ENCODE measurements at regions not wholly inside any gene's neighbourhood (a gene's known extent, or its start where the extent isn't known, plus 50 kb on each side); places are given as distances from the start of the nearest gene placed in this dataset.

- DNase-seq, result no peak
These were observed 319.9 kb downstream of the ARRDC4 start for GRCh38 chr15:98280284-98280975.

- no peak for DNase-seq
These were observed 320.6 kb downstream of the ARRDC4 start for GRCh38 chr15:98281130-98281529.

GRCh38 chr15:98282656-98283332 lies 322.3 kb downstream of the ARRDC4 start:
- no peak for DNase-seq

GRCh38 chr15:98286200-98286599 lies 325.7 kb downstream of the ARRDC4 start:
- DNase-seq, result no peak

DNA sequence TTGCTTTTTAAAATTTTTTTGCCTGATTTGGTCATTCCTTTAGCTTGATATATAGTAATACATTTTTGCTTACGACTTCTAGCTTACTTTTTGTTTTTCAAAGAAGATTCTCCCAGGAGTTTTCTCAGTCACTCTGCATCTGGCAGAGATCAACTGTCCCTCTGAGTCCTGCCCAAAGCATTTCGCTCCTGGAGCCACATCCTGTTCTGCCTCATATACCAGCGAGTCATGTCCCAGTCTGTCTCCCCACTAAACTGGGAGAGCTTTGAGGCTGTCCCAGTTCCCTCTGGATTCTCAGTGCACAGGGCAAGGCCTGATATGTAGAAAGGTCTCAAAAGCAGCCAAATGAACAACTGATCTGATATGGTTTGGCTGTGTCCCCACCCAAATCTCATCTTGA lies 326.3 kb downstream of the ARRDC4 start:
- DNase-seq, result no peak

GRCh38 chr15:98288091-98288590 lies 327.6 kb downstream of the ARRDC4 start:
- DNase-seq, result no peak

GRCh38 chr15:98289747-98290146 lies 329.2 kb downstream of the ARRDC4 start:
- DNase-seq, result no peak

DNA sequence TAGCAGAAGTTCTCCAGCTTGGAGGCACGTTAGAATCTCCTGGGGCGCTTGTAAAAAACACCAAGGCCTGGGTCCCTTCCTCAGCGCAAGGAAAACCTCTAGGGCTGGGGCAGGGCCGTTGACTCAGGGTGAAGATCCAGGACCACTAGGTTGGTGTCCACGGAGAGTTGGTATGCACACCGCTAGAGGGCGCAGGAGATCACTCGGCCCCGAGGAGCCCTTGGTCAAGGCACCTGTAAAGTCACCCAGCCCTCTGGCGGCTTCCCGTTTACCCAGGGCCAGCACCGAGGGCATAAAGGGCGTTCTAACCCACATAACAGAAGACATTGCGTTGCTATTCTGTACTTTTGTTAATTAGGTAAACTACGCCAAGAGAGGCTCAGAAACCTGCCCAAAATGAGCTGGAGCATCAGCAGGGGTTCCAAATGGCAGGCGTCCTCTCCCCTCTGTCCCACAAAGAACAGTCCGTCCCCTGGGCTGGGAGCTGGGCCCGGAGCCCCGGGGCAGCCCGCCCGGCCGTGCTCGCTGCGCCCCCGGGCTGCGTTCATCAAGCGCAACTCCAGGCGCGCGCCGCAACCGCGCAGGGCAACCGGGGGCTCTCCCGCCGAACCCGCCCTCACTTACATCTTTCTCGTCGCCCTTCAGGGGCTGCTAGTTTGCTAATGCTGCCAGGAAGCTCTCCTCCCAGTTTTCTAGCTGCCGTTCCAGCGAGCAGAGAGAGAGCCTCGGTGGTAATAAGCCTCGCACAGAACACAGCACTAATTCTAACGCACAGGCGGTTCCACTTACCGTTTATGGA lies 332.1 kb downstream of the ARRDC4 start:
- DNase-seq, result peak; percentile 10

GRCh38 chr15:98294126-98294525 lies 333.6 kb downstream of the ARRDC4 start:
- no peak for DNase-seq

GRCh38 chr15:98295101-98295759 lies 334.7 kb downstream of the ARRDC4 start:
- peak; percentile 34 for DNase-seq

DNA sequence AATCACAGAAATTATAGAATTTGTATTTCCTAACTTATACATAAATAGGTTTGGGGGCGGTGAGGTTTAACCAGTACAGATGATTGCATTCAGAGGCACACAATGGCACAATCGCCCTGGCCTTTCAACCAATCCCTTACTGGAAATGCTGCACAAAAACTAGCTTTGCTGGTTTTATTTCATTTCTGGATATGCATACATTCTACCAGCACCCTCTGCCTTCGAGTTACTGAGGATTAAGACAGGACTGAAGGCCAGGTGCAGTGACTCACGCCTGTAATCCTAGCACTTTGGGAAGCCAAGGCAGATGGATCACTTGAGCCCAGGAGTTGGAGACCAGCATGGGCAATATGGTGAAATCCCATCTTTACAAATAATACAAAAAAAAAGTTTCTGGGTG lies 336.1 kb downstream of the ARRDC4 start:
- no peak for DNase-seq

- no peak for DNase-seq
These were observed 343.9 kb downstream of the ARRDC4 start for GRCh38 chr15:98304371-98304770.

- DNase-seq, result no peak
These were observed 340.2 kb upstream of the IGF1R start for GRCh38 chr15:98308117-98308516.

DNA sequence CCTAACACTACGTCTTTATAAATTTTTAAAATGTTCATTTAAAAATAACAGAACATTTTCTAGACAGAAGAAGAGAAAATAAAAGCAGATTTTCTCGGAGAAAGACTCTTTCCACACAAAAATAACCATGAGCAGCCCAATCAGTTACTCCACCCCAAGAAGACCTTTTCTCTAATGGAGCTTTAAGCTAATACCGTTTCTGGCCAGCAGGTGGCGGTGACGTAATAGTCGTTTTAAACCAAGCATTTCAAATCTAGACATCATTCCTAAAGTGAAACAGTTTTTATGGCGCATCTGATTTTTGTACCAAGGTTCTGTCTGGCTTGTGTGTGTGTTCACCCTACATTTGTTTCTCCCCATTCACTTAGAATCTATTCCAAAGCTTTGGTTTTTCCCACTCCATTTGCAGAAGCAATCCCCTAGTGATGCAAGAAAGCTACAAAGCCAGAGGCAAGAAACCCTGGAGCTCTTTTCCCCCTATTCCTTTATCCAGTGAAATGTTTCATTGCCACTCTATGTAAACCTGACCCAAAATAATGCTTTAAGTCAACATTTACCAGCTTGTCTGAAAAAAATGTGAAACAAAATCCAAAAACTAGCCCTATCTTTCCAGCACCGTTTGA lies 336.7 kb upstream of the IGF1R start:
- DNase-seq, result peak; percentile 61

GRCh38 chr15:98312913-98313312 lies 335.4 kb upstream of the IGF1R start:
- DNase-seq, result no peak

DNA sequence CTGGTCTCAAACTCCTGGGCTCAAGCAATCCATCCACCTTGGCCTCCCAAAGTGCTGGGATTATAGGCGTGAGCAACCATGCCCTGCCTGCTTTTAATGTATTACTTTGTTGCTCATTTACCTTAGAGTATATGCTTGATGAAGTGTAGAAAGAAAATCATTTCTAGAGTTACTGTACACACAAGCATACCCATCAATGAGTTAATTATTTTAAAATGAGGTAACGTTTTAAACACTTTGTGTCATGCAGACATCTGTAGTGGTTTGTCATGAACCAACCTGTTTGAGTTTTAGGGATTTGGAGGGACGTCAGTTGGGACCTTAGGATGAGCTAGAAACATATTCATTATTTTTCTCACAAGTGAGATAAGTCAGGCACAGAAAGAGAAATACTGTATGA lies 332.4 kb upstream of the IGF1R start:
- no peak for DNase-seq

DNA sequence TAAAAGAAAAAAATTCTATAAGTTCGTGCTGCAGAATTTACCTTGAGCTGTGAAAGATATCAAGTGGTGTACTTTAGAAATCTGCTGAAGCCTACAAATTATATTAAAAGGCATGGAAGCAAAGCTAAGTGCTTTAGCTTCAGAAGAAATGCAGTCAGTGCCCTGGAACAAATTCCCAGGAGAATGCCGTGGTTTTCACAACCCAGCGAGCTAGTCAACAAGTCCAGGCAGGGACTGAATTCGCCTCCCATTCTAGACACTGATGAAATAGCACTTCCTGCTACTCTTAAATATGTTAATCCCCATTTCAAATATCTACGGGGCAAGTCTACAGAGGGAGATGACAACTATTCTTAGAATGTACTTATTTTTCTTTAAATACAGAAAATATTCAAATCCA lies 326.4 kb upstream of the IGF1R start:
- DNase-seq, result no peak

GRCh38 chr15:98322581-98322980 lies 325.8 kb upstream of the IGF1R start:
- DNase-seq, result no peak

DNA sequence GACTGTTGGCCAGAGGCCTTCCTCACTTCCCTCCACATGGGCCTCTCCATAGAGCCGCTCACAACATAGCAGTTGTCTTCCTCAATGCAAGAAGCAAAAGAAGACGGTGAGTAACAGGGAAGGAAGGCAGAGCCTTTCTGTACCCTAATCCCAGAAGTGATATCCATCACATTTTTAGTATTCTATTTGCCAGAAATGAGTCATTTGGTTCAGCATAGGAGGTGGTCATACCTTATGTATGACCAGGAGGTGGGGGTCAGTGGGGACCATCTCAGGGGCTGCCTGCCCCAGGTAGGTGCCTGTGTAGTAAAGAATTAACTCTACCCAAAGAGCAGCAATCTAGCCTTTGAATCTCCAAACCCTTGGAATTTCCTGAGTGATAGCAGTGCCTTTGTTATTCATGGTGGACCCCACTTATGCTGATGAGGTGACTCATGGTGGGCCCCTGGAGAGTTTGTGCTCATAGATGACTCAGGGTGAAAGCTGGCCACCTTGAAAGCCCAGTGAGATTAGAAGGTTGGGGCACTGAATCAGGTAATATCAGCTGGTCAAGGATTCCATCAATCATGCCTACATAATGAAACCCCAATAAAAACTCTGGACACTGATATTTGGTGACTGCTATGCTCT lies 323.9 kb upstream of the IGF1R start:
- DNase-seq, result no peak

GRCh38 chr15:98326804-98327203 lies 321.5 kb upstream of the IGF1R start:
- DNase-seq, result no peak

DNA sequence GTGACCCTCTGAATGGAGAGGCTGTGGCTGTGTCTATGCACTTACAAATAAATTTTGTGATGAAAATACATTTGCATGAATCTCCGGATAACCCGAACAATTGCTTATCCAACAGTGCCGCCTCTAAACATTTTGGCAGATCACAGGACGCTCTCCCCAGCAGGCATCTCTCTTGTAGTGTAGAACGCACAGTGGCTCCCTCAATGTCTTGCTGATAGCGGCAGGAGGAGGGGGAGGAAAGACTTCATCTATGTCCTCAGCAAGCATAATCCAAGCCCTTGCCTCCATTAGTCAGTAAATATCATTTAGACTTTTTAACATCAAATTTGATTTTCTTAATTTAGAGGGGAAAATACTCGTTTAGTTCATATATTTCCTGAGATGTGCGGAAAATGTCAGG lies 318.1 kb upstream of the IGF1R start:
- no peak for DNase-seq
